ENCODE measurements at regions not wholly inside any gene's neighbourhood (a gene's known extent, or its start where the extent isn't known, plus 50 kb on each side); places are given as distances from the start of the nearest gene placed in this dataset.

DNA sequence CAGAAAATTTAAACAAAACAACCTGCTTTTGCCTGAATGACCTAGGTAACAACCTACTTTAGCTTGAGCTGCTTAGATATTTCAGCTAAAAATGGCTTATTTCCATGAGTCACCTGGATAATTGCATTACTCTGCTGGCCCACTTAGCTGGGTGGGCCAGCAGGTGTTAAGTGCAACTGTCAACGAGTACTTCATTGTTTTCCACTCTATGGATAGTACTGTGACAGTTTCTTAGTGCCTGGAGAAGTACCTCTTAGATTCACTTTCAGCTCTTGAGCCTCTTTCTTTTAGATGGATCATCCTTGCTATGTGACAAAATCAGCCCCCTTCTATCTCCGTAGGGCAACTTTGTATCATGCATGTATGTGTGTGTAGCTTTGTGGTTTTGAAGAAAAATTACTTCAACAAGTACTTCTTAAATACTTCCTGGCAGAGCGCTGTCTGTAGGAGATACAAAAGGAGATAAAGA lies 368.2 kb upstream of the ATP2B1 start:
- TF ChIP-seq CTCF (IDR thresholded peaks at IDR 0.05; ENCODE audit: low read depth, low read length) (no peak), EZH2phosphoT487 (IDR thresholded peaks at IDR 0.05; ENCODE audit: low read depth) (no peak)
